CD4-positive, alpha-beta memory T cell (primary cell): ENCODE measurements at regions not wholly inside any gene's neighbourhood (a gene's known extent, or its start where the extent isn't known, plus 50 kb on each side); places are given as distances from the start of the nearest gene placed in this dataset.
"Not testable (repeated sequence)": the region's sequence is repeated elsewhere in the genome, so short reads cannot be mapped to it uniquely, and the experiment has no call there.

ENCODE experiments used
- CTCF ChIA-PET: fragments of 350-600 bp; sonication (Branson Sonifier 250); formaldehyde crosslinking; loops from one replicate; lab custom pipeline; 2021; ENCODE audit warnings: inconsistent platforms; ENCODE audit not compliant: partially characterized antibody; lab: Charles Lee
- POLR2A ChIA-PET: fragments of 350-600 bp; sonication (Branson Sonifier 250); formaldehyde crosslinking; loops from one replicate; lab custom pipeline; 2021; ENCODE audit not compliant: partially characterized antibody; lab: Charles Lee
- DNase-seq, 5 donors: peaks; one replicate each; pipeline versions ENCODE4 v3.0.0 to v3.0.0-alpha.2; 2020 to 2022; ENCODE audit warnings: mixed read lengths in 1 of 5
- H3K27ac ChIP-seq: one replicate; pipeline ENCODE4 v1.7.0; 2013; ENCODE audit warnings: low read depth, low read length
- H3K27me3 ChIP-seq: 2 replicates; pipeline ENCODE4 v1.7.0; 2013; ENCODE audit warnings: mild to moderate bottlenecking, low read length, moderate library complexity; ENCODE audit not compliant: insufficient read depth
- H3K36me3 ChIP-seq: 2 replicates; pipeline ENCODE4 v1.7.0; 2013; ENCODE audit warnings: mild to moderate bottlenecking, low read length, moderate library complexity; ENCODE audit not compliant: insufficient read depth
- H3K4me1 ChIP-seq: 2 replicates; pipeline ENCODE4 v1.7.0; 2013; ENCODE audit warnings: mild to moderate bottlenecking, low read length, moderate library complexity; ENCODE audit not compliant: insufficient read depth
- H3K4me3 ChIP-seq, 2 donors: one replicate each; pipeline ENCODE4 v1.7.0; 2013; ENCODE audit warnings: low read length in 2 of 2, mild to moderate bottlenecking in 1 of 2
- H3K9me3 ChIP-seq, 2 donors: one replicate each; pipeline ENCODE4 v1.7.0; 2013; ENCODE audit warnings: low read length in 2 of 2, control low read depth in 1 of 2; ENCODE audit not compliant: control insufficient read depth in 1 of 2
- H3K27ac Mint-ChIP-seq, 7 donors: one replicate each; pipeline ENCODE4 v1.8.0; 2020 to 2021; ENCODE audit warnings: mixed read lengths in 7 of 7, mild to moderate bottlenecking in 6 of 7, inconsistent platforms in 3 of 7, moderate library complexity in 3 of 7
- H3K27me3 Mint-ChIP-seq, 2 donors: one replicate each; pipeline ENCODE4 v1.8.0; 2020 to 2021; ENCODE audit warnings: mixed read lengths in 2 of 2
- H3K36me3 Mint-ChIP-seq, 2 donors: one replicate each; pipeline ENCODE4 v1.8.0; 2020 to 2021; ENCODE audit warnings: mixed read lengths in 2 of 2, inconsistent platforms in 1 of 2, mild to moderate bottlenecking in 1 of 2
- H3K4me1 Mint-ChIP-seq, 4 donors: one replicate each; pipeline ENCODE4 v1.8.0; 2020 to 2021; ENCODE audit warnings: mixed read lengths in 4 of 4, mild to moderate bottlenecking in 1 of 4
- H3K4me3 Mint-ChIP-seq, 8 donors: one replicate each; pipeline ENCODE4 v1.8.0; 2020 to 2021; ENCODE audit warnings: mixed read lengths in 8 of 8, mild to moderate bottlenecking in 7 of 8, moderate library complexity in 6 of 8, inconsistent platforms in 3 of 8
- H3K9me3 Mint-ChIP-seq, 8 donors: one replicate each; pipeline ENCODE4 v1.8.0; 2020 to 2021; ENCODE audit warnings: mixed read lengths in 8 of 8, mild to moderate bottlenecking in 5 of 8, inconsistent platforms in 3 of 8, moderate library complexity in 1 of 8
- intact Hi-C: fragments of 100-400 bp; cut with micrococcal nuclease; formaldehyde crosslinking; loops from one replicate; pipeline ENCODE4 v1.15.1; 2023

DNA sequence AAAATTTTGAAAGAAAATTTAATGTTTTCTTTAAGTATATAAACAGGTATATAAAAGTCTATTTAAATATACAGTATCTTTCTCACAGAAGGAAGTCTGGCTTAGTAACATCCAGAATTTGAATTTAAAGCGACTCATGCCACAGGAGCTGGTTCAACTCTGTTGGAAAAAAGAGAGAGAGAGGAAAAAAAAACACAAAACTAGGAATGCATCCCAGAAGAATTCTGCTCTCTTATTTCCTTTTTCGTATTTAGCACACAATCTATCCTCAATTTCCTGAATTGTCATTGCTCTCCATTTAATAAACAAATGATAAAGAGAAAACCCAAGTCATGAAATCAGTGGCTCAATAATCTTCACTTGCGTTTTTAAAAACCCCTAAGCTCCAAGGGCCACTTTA is 107.5 kb upstream of the SCAF8 start:
- no peak overlapping the region for H3K4me3 Mint-ChIP-seq
- H3K27me3 ChIP-seq = no peaks in the 10 kb centered on the region
- intact Hi-C loops = no loop called here
- H3K36me3 ChIP-seq = no peaks in the 10 kb centered on the region
- ChIA-PET POLR2A (no interaction called here), CTCF (no interaction called here)
- no peaks in the 10 kb centered on the region for H3K9me3 ChIP-seq
- H3K4me3 ChIP-seq = no peak overlapping the region
- H3K27ac ChIP-seq = no peak overlapping the region
- DNase-seq = no peak
- H3K9me3 Mint-ChIP-seq = peaks cover 0 to 14% (median 9%) of the 10 kb centered on the region in 8 donors
- H3K4me1 Mint-ChIP-seq = no peaks in the 10 kb centered on the region
- H3K27ac Mint-ChIP-seq = no peak overlapping the region
- H3K27me3 Mint-ChIP-seq = peaks cover 0 to 5% of the 10 kb centered on the region in 2 donors
- no peaks in the 10 kb centered on the region for H3K36me3 Mint-ChIP-seq
- no peaks in the 10 kb centered on the region for H3K4me1 ChIP-seq

DNA sequence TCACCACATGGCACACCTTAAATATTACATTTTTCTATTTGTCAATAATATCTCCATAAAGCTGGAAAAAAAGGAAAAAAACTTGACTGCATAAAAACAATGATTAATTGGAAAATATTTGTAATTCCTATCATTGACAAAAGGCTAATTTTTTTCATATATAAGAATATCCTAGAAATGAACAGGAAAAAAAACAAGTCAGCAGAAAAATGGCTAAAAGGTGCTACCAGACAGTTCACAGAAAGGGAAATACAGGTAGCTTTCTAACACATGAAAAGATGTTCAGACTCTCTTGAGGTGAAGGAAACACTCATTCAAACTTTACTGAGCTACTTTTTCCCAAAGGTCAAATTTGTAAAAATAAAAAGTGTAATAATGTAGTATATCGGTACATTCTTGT is 104.1 kb upstream of the SCAF8 start:
- CTCF ChIA-PET = no interaction called here
- Mint-ChIP-seq H3K27ac (no peak overlapping the region), H3K27me3 (peaks cover 0 to 9% of the 10 kb centered on the region in 2 donors), H3K4me3 (no peak overlapping the region), H3K4me1 (no peaks in the 10 kb centered on the region), H3K36me3 (no peaks in the 10 kb centered on the region), H3K9me3 (peaks cover 0 to 19% (median 16%) of the 10 kb centered on the region in 8 donors)
- no peaks in the 10 kb centered on the region for H3K9me3 ChIP-seq
- POLR2A ChIA-PET = no interaction called here
- no peaks in the 10 kb centered on the region for H3K27me3 ChIP-seq
- DNase-seq = no peak
- no peaks in the 10 kb centered on the region for H3K36me3 ChIP-seq
- H3K4me1 ChIP-seq = no peaks in the 10 kb centered on the region
- H3K27ac ChIP-seq = no peak overlapping the region
- intact Hi-C loops = no loop called here
- H3K4me3 ChIP-seq = no peak overlapping the region

- H3K4me3 Mint-ChIP-seq = no peak overlapping the region
- Histone ChIP-seq H3K9me3 (no peaks in the 10 kb centered on the region), H3K36me3 (no peaks in the 10 kb centered on the region), H3K27ac (no peak overlapping the region), H3K4me1 (no peaks in the 10 kb centered on the region), H3K27me3 (no peaks in the 10 kb centered on the region), H3K4me3 (no peak overlapping the region)
- H3K27me3 Mint-ChIP-seq = peaks cover 0 to 12% of the 10 kb centered on the region in 2 donors
- CTCF ChIA-PET = no interaction called here
- H3K27ac Mint-ChIP-seq = no peak overlapping the region
- peaks cover 0 to 14% (median 9%) of the 10 kb centered on the region in 8 donors for H3K9me3 Mint-ChIP-seq
- POLR2A ChIA-PET = no interaction called here
- no peak for DNase-seq
- no peaks in the 10 kb centered on the region for H3K4me1 Mint-ChIP-seq
- no peaks in the 10 kb centered on the region for H3K36me3 Mint-ChIP-seq
- intact Hi-C loops = no loop called here
These were observed 101.1 kb upstream of the SCAF8 start for GRCh38 chr6:154632119-154632518.

DNA sequence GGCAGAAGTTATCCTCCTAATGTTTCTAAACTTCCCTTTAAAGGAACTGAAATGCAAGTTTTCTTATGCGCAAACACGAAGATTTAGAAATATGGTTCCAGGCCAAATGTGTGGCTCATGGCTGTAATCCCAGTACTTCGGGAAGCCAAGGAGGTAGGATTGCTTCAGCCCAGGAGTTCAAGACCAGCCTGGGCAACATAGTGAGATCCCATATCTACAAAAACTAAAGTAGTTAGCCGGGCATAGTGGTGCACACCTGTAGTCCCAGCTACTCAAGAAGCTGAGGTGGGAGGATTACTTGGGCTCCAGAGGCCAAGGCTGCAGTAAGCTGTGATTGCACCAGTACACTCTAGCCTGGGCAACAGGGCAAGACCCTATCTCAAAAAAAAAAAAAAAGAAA is 95.8 kb upstream of the SCAF8 start:
- Histone ChIP-seq H3K4me3 (no peak overlapping the region), H3K9me3 (no peaks in the 10 kb centered on the region), H3K4me1 (no peaks in the 10 kb centered on the region), H3K27ac (no peak overlapping the region), H3K27me3 (no peaks in the 10 kb centered on the region), H3K36me3 (no peaks in the 10 kb centered on the region)
- Mint-ChIP-seq H3K36me3 (no peaks in the 10 kb centered on the region), H3K27me3 (peaks cover 0 to 7% of the 10 kb centered on the region in 2 donors), H3K9me3 (peaks cover 0 to 20% (median 10%) of the 10 kb centered on the region in 8 donors), H3K27ac (no peak overlapping the region), H3K4me1 (no peaks in the 10 kb centered on the region), H3K4me3 (no peak overlapping the region)
- CTCF ChIA-PET = no interaction called here
- intact Hi-C loops = no loop called here
- DNase-seq = no peak
- POLR2A ChIA-PET = no interaction called here

- DNase-seq = no peak
- ChIA-PET POLR2A (no interaction called here), CTCF (no interaction called here)
- peaks cover under 1 to 7% of the 10 kb centered on the region in 2 donors for H3K27me3 Mint-ChIP-seq
- no peaks in the 10 kb centered on the region for H3K9me3 ChIP-seq
- peaks cover 0 to 14% (median 5%) of the 10 kb centered on the region in 8 donors for H3K9me3 Mint-ChIP-seq
- H3K27ac Mint-ChIP-seq = no peak overlapping the region
- no peaks in the 10 kb centered on the region for H3K4me1 Mint-ChIP-seq
- H3K4me3 Mint-ChIP-seq = no peak overlapping the region
- no peaks in the 10 kb centered on the region for H3K36me3 Mint-ChIP-seq
- no peak overlapping the region for H3K27ac ChIP-seq
- H3K27me3 ChIP-seq = no peaks in the 10 kb centered on the region
- intact Hi-C loops = no loop called here
- H3K4me3 ChIP-seq = no peak overlapping the region
- no peaks in the 10 kb centered on the region for H3K36me3 ChIP-seq
- H3K4me1 ChIP-seq = no peaks in the 10 kb centered on the region
These were observed 94.8 kb upstream of the SCAF8 start for GRCh38 chr6:154638369-154638768.

- H3K36me3 Mint-ChIP-seq, H3K4me3 Mint-ChIP-seq, H3K27ac ChIP-seq, CTCF ChIA-PET, H3K9me3 Mint-ChIP-seq, H3K27me3 ChIP-seq, H3K36me3 ChIP-seq, H3K27me3 Mint-ChIP-seq, H3K9me3 ChIP-seq, H3K4me3 ChIP-seq, intact Hi-C loops, H3K27ac Mint-ChIP-seq, DNase-seq, H3K4me1 Mint-ChIP-seq, H3K4me1 ChIP-seq, POLR2A ChIA-PET: not testable (repeated sequence)
These were observed 94.0 kb upstream of the SCAF8 start for GRCh38 chr6:154639196-154639595.

DNA sequence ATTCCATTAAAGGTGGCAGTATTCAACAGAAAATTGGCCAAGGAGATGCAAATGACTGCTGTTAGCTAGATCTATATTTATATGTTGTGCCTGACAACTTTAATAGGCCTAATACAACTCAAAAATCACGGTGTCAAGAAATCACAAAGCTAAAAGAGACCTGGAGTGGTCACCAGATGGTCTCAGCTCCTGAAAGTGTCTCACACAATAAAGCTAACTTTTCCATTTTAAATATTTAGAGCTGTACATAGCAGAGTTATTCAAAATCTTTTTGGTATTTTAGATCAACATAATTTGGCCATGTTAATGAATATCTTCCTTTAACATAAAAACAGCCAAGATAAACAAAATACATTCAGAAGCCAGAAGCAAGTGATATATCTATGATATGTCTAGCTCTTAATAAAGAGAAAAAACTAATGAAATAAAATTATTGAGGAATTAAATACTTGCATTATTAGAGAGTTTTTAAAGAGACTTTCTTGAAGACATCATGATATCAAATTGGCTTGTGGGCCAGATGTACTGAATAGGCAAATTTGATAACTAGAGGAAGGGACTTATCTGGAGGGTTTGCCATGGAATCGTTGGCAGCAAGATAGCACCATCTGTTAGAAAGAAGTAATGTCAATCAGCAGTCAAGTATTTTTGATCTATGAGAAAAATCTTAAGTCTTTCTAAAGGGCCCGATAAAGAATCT is 84.9 kb upstream of the SCAF8 start:
- no peaks in the 10 kb centered on the region for H3K36me3 Mint-ChIP-seq
- no peaks in the 10 kb centered on the region for H3K9me3 ChIP-seq
- H3K27ac ChIP-seq = no peak overlapping the region
- peaks cover 0 to 2% (median 0%) of the 10 kb centered on the region in 4 donors for H3K4me1 Mint-ChIP-seq
- no peaks in the 10 kb centered on the region for H3K4me1 ChIP-seq
- H3K9me3 Mint-ChIP-seq = no peaks in the 10 kb centered on the region
- H3K27me3 Mint-ChIP-seq = peaks cover 0 to 6% of the 10 kb centered on the region in 2 donors
- H3K36me3 ChIP-seq = no peaks in the 10 kb centered on the region
- no peak overlapping the region for H3K4me3 Mint-ChIP-seq
- CTCF ChIA-PET = no interaction called here
- intact Hi-C loops = no loop called here
- no peak for DNase-seq
- no peak overlapping the region for H3K4me3 ChIP-seq
- H3K27me3 ChIP-seq = no peaks in the 10 kb centered on the region
- H3K27ac Mint-ChIP-seq = no peak overlapping the region
- POLR2A ChIA-PET = no interaction called here

- DNase-seq = no peak
- H3K4me3 ChIP-seq = no peak overlapping the region
- ChIA-PET CTCF (no interaction called here), POLR2A (no interaction called here)
- no peak overlapping the region for H3K27ac Mint-ChIP-seq
- peaks cover 0 to 2% (median 0%) of the 10 kb centered on the region in 4 donors for H3K4me1 Mint-ChIP-seq
- H3K36me3 ChIP-seq = no peaks in the 10 kb centered on the region
- H3K9me3 ChIP-seq = no peaks in the 10 kb centered on the region
- peaks cover 0 to 3% of the 10 kb centered on the region in 2 donors for H3K27me3 Mint-ChIP-seq
- intact Hi-C loops = no loop called here
- no peak overlapping the region for H3K4me3 Mint-ChIP-seq
- no peaks in the 10 kb centered on the region for H3K36me3 Mint-ChIP-seq
- H3K27ac ChIP-seq = no peak overlapping the region
- no peaks in the 10 kb centered on the region for H3K4me1 ChIP-seq
- no peaks in the 10 kb centered on the region for H3K27me3 ChIP-seq
- H3K9me3 Mint-ChIP-seq = no peaks in the 10 kb centered on the region
These were observed 84.4 kb upstream of the SCAF8 start for GRCh38 chr6:154648888-154649205.
